ENCODE measurements at regions not wholly inside any gene's neighbourhood (a gene's known extent, or its start where the extent isn't known, plus 50 kb on each side); places are given as distances from the start of the nearest gene placed in this dataset.

DNA sequence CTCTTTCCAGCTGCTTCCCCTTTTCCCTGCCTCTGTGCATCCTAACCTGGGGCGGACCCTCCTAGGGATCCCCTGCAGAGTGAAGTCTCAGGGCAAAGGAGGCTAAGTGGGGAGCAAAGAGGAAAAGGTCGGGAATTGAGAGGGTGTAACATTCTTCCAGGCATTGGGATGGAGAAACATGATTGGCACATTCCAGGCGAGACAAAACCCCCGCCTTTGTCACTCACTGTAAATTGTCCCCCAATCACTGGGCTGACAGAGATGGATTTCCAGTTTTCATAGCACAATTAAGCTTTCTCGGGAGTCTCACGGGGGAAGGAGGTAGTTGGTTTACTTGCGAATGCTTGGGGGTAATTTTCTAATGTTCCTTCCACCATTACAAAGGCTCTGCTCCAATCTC lies 74.9 kb downstream of the MIAT start:
- no peak for DNase-seq

DNA sequence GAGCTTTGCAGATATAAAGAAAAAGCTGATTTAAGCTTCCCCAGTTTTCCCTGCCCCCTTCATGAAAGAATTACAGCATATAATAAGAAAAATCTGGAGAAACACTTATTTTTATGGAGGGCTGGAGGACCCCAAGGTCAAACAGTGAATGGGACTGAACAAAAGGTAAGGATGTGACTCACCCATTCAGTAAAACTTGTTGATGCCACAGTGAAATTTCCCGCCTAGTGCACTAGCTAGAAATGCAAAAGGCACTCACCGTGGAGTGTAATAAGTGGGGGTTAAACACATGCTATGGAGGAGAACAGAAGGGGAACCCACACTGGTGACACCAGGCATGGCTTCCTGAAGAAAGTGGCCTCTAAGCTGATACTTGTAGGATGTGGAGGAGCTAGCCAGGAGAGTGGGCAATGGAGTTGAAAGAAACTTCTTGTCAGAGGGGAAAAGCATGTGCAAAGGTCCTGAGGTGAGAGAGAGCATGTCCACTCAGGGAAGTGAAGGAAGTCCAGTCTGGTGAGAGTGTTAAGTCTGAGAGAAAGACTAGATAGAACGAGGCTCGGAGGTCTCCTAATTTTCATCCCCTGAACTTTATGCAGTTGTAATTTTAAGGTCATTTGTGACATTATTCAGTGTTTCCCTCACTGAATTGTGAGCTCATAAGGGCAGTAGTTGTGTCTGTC lies 77.1 kb downstream of the MIAT start:
- no peak for DNase-seq

DNA sequence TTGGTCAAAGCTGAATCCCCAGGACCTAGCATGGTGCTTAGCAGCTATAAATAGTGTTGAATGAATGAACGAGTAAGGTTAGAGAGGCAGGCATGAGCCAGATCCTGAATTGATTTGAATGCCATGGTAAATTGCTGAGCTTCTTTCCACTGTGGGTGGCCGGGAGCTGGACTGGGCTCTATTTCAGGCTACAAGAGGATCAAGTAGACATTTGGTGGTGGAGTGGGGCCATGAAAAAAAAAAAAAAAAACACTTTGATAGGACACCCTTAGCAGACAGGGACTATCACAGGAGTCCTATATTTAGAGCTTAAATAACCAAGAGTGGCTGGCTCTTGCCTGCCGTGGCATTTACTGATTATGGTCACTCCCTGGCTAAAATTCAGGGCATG lies 77.6 kb downstream of the MIAT start:
- DNase-seq = no peak

- no peak for DNase-seq
Observed at GRCh38 chr22:26737262-26737661, 79.9 kb downstream of the MIAT start.

GRCh38 chr22:26740253-26740652 lies 82.9 kb downstream of the MIAT start:
- DNase-seq = no peak

DNA sequence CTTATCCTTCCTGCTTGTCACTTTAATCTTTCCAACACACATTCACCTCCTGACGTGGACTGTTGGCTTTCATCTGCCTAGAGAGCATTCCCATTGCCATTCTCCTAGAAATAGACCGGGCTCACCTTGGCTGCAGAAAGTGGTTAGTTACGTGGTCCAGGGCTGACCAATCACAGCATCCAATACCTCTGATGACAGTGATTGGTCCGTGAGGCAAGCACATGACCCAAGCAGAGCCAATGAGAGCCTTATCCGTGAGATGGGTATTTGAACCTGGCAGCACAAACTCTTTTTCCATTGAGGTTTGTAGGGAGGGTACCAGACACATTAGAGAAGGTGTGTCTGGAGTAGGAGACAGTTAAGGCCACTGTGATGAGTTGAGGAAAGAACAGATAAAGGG lies 85.8 kb downstream of the MIAT start:
- DNase-seq = no peak

DNA sequence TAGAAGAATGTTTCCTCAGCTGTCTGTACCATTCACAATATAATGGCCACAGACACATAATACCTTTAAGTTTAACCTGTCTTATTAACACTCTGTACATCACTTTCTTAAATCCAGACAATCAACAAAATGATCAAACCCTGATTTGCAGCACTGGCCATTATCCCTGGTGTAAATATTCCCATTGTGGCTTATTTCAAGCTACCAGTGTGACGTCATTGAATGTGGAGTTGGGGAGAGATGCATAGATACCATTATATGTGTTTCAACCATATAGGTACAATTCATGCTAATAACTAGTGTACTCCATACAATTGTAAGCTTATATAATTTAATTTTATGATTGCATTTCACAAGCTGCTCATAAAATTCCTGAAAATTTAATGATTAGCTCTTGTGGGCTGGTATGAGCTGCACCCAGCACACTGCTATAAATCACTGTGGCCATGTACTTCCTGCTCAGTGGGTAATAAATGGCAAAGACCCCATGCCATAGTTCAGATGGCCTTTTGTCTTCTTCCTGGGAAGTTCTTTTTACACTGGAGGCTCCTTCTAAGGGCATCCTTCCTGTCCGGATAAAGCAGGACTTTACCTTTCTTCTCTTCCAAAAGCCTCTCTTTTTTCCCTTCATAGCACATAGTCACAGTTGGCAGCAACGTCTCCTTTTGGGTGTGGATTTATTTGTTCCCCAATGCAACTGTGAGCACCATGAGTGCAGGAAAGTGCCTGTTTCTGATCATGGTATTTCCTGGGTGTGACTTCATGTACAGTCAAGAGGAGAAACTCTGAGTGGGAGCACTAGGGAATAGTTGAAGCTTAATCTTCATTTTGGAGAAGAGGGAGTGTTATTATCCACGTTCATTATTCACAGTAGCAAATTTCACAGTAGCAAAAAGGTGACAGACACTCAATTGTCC lies 87.8 kb downstream of the MIAT start:
- DNase-seq = no peak

GRCh38 chr22:26746311-26746710 lies 88.9 kb downstream of the MIAT start:
- DNase-seq = no peak

DNA sequence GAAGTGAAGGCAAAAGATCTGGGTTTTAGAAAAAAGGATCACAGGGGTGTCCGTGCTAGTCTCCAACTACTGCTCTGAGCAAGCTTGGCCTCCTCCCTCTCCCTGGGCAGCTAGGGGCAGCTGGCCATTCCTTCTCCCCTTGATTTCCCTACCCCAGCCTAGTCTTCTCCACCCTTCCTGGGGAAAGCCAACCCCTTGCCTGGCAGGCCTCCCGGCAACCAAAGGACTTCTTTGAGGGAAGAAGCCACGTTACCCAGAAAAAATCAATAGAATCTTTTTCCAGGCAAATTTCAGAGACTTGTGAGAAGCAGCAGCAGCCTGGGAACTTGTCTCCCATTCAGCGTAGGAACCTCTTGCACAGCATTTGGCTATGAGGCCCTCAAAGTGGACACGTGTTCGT lies 91.5 kb downstream of the MIAT start:
- DNase-seq = no peak

- no peak for DNase-seq
Observed at GRCh38 chr22:26751217-26751616, 93.8 kb downstream of the MIAT start.

- DNase-seq = no peak
Observed at GRCh38 chr22:26753125-26753862, 95.9 kb downstream of the MIAT start.

DNA sequence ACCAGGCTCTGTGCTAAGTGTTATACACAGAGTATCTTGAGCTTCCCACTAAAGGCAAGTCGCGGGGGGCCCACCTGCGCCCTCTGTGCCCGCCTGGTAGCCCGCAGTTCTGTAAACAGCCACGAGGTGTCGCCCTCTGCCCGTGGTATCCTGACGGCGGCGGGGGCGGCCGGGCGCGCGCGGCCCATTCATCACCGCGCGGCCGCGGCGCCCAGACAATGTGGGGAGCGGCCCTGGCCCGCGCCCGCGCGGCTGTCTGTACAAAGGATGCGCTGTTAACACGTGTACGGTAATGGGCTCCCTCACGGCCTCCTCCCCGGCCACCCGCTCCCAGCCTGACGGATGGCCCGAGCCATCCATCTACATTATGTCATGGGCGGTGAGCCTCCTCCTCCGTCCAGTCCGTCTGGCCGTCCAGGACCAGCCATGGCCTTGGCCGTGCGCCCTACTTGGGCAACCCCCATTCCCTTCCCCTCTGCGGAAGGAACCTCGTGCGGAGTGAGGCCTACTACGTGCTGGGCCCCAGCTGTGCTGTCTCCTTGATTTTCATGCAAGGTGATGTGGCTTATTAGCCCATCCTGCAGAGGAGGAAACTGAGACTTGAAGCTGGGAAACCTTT lies 99.4 kb downstream of the MIAT start:
- no peak for DNase-seq

GRCh38 chr22:26757496-26757895 lies 100.1 kb downstream of the MIAT start:
- no peak for DNase-seq

DNA sequence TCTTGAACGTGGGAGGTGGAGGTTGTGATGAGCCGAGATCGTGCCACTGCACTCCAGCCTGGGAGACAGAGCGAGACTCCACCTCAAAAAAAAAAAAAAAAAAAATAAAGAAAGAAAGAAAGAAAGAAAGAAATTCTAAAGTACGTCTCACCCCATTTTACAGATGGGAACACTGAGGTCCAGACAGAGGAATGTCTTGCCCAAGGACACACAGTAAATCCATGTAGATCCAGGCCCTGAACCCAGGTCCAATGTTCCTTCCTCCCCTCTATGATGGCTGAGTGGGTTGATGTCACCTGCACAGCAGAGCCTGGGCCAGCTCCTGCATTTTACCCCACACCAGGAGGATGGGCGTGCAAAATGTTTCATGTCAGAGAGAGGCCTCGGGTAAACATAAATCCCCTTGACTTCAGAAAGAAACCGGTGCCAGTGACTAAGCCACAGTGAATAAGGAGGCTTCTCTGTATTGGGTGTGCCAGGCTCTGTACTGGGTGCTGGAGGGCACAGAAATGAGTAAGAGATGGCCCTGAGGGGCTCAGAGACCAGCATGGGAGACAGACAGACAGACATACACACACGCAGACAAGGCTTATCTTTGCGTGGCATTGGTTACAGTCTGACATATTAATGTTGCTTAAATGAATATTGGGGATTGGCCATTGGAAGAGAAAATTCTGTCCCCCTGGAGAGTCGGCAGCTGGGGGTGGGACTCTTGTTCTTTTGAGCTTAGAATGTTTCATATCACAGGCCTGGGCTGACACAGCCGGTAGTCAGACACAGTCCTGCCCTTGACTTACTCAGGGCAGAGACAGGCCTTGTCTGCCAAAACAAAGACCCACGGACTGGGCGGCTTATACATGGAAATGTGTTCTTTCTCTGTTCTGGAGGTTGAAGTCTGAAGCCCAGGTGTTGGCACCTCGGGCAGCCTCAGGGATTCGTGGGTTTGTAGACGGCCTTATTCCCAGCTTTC lies 105.4 kb downstream of the MIAT start:
- no peak for DNase-seq

DNA sequence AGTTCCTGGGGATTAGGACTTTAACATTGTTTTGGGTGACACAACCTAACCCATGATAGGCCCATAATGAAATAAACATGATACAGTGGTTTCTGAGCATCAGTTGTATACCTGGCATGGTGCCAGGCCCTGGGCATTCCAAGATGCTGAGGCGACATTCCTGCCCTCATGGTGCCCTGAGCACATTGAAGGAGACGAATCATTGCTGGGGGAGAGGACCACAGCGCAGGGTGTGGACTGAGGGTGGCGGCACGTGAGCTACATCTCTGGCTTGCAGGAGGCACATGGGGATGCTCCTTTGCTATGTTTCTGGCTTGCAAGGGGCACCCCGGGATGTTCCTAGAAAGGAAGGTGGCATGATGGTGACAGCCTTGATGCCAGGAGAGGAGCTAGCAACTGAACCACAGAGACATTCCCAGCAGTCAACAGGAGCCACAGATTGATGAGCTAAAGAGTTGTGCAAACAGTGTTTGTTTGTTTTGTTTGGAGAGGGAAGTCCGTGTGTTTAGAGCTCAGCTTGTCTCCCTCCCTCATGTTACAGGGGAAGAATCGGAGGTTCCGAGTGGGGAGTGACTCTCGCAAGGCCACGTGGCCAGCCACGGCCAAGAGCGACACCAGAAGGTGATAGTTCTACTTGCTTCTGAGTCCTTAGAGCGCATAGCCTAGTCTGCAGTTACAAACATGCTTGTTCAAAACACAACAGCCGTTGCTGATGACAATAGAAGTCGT lies 106.4 kb downstream of the MIAT start:
- DNase-seq = no peak

DNA sequence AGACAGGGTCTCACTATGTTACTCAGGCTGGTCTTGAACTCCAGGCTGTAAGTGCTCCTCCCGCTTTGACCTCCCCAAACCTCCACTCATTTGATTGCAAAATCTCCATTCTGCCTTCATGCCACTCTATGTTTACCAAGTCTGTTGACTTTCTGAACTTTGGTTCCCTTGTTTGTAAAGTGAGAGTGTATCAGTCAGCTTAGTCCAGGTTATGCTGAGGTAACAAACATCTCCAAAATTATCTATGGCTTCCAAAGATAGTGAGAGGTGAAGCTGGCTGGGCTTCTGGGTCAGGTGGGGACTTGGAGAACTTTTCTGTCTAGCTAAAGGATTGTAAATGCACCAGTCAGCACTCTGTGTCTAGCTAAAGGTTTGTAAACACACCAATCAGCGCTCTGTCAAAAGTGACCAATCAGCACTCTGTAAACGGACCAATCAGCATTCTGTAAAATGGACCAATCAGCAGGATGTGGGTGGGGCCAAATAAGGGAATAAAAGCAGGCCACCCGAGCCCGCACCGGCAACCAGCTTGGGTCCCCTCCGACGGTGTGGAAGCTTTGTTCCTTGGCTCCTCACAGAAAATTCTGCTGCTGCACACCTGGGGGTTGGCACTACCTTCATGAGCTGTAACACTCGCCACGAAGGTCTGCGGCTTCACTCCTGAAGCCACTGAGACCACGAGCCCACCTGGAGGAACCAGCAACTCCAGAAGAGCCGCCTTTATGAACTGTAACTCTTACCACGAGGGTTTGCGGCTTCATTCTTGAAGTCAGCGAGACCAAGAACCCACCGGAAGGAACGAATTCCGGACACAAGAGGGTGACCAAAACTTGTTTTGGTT lies 109.3 kb downstream of the MIAT start:
- no peak for DNase-seq

DNA sequence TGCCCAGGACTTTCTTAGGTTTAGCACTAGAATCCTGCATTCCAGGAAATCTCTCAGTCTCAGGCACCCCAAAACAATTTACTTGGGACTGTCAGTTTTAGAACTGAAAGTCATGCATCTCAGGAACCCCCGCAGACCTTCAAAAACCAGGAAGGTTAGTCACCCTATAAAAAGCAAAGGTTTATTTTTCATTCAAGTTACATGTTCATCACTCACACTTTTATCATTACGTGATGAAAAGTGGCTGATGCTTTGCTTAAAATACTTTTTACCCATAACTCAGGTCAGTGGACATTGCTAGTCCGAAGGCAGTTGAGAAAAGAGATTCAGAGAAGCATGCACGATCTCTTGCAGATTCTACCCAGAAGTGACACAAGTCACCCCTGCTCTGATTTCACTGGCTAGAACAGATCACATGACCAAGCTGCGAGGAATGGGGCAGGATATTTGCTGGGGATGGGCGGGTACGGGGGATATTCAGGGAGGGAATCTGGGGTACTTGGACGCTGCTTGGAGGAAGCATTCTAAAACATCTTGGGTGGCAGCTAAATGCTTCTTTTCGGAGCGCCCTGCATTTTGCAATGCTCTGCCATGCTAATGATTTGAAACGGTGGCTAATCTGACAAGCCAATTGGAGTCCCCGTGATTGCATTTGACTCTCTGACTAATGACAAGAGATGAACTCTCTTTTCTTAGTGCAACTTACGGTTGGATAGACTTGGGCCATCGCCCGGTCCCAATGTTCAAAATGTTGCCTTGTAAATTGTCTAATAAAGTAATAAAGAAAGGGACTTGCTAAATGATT lies 110.2 kb downstream of the MIAT start:
- no peak for DNase-seq

DNA sequence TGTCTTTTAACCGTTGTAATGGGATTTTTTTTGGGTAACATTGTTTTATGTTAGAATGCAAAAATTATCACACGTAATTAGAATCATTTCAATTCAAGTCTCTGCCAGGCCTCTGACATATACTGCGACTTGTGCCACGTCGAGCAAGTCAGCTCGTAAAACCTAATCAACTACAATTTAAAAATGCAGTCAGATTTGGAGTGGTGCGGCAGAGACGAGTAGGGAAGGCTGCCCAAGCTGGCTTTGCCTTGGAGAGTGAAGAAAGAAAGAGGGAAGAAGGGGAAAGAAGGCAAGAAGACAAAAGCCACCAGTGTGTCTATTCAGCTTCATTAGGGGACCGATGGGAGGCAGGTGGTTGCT lies 110.7 kb downstream of the MIAT start:
- no peak for DNase-seq

DNA sequence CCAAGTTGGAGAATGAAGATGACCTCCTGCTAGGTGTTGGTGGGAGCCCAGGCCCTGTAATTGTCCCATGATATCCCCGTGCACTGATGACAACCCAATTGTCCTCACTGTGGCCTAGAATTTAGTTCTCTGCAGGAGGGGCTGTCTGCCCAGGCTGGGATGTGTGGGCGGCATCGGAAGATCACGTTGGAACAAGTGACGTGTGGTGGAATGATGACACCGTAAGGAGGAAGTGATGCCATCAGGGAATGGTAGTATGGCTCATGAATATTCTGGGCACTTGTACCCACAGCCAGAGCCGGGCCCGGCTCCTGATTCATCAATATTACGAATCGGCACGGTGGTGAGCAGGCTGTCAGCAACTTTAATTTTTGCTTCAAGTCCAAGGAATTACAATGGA lies 111.6 kb downstream of the MIAT start:
- no peak for DNase-seq

- DNase-seq = no peak
Observed at GRCh38 chr22:26769663-26770062, 112.3 kb downstream of the MIAT start.

Measured in NCI-H2107 (cell line).